ENCODE measurements at regions not wholly inside any gene's neighbourhood (a gene's known extent, or its start where the extent isn't known, plus 50 kb on each side); places are given as distances from the start of the nearest gene placed in this dataset.

DNA sequence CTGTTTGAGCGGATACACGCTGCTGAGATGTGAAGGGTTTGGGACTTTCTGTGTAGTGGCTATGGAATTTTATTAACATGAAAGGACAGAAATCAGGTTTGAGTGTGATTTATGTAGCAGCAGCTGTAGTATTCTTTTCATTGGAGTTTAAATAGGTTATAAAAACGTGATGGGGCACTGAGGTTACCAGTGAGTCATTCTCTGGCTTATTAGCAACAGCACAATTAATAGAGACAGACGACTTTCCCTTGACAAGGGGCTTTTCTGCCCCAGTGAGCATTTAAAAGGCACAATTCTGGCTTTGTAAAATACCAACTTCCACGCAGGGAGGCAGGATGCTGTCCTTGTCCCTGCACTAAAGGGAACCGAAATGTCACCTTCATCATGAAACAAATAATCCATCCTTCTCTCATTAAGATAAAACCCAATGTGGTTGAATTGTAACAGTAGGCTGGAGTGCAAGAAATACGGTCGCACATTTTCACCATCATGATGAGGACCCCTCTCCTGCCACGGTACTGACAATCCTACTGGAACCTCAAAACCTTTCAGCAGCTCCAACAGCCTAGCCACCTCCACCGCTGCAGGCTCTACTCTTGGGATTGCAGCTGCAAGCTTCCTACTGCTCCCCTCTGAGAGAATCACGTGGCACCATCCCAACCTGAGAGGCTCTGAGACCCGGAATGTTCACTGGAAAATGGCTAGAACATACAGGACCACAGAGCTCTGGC, 293.9 kb downstream of the IRX1 start:
- peak overlapping the region in 1 of 2 donors; percentile 40 for H3K27ac Mint-ChIP-seq
- no peak for ATAC-seq
- H3K4me3 Mint-ChIP-seq, result no peak overlapping the region
- H3K36me3 Mint-ChIP-seq, result no peaks in the 10 kb centered on the region
- H3K9me3 Mint-ChIP-seq, result peaks cover 2% of the 10 kb centered on the region
- H3K27me3 Mint-ChIP-seq, result no peaks in the 10 kb centered on the region
- peaks cover 12 to 53% of the 10 kb centered on the region in 2 donors for H3K4me1 Mint-ChIP-seq (ENCODE audit: low read depth in 2 of 2)
- DNase-seq (ENCODE audit: low spot score), result no peak

- Mint-ChIP-seq H3K9me3 (peaks cover 2% of the 10 kb centered on the region), H3K36me3 (no peaks in the 10 kb centered on the region), H3K27ac (peak overlapping the region in 1 of 2 donors; percentile 40), H3K4me3 (no peak overlapping the region), H3K27me3 (no peaks in the 10 kb centered on the region), H3K4me1 (ENCODE audit: low read depth in 2 of 2) (peaks cover 12 to 45% of the 10 kb centered on the region in 2 donors)
- DNase-seq (ENCODE audit: low spot score) (no peak), ATAC-seq (no peak)
Observed at GRCh38 chr5:3891113-3891512, 295.5 kb downstream of the IRX1 start.

DNA sequence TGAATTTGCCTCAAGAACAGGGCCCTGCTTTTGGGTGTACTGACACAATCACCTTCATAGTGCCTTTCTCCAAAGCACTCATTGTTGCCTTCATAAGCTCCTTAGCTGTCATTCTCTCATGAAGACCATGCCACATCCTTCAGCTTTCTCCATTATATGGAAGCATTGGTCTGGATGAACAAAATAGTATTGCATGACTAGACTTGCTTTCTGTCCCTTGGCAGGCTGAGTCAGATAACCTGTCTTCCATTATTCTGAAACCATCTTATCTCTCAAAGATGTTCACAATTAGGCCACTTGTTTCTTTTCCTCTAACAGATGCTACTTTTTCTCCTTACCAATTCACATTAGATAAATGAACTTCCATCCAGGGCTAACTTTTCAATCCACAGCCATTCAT, 297.9 kb downstream of the IRX1 start:
- Mint-ChIP-seq H3K9me3 (peaks cover 2% of the 10 kb centered on the region), H3K4me3 (no peak overlapping the region), H3K4me1 (ENCODE audit: low read depth in 2 of 2) (peaks cover 7 to 34% of the 10 kb centered on the region in 2 donors), H3K27ac (no peak overlapping the region), H3K36me3 (no peaks in the 10 kb centered on the region), H3K27me3 (no peaks in the 10 kb centered on the region)
- DNase-seq (ENCODE audit: low spot score), result no peak
- no peak for ATAC-seq

GRCh38 chr5:3893975-3894374, 298.3 kb downstream of the IRX1 start:
- no peak overlapping the region for H3K27ac Mint-ChIP-seq
- DNase-seq (ENCODE audit: low spot score) (no peak), ATAC-seq (no peak)
- H3K4me3 Mint-ChIP-seq, result no peak overlapping the region
- H3K9me3 Mint-ChIP-seq, result peaks cover 2% of the 10 kb centered on the region
- H3K27me3 Mint-ChIP-seq, result no peaks in the 10 kb centered on the region
- no peaks in the 10 kb centered on the region for H3K36me3 Mint-ChIP-seq
- peaks cover 7 to 32% of the 10 kb centered on the region in 2 donors for H3K4me1 Mint-ChIP-seq (ENCODE audit: low read depth in 2 of 2)

GRCh38 chr5:3896098-3896497, 300.5 kb downstream of the IRX1 start:
- H3K36me3 Mint-ChIP-seq, result no peaks in the 10 kb centered on the region
- peaks cover 0 to 2% of the 10 kb centered on the region in 2 donors for H3K27me3 Mint-ChIP-seq
- peaks cover 0 to 11% of the 10 kb centered on the region in 2 donors for H3K4me1 Mint-ChIP-seq (ENCODE audit: low read depth in 2 of 2)
- no peak for ATAC-seq
- H3K9me3 Mint-ChIP-seq, result peaks cover 2% of the 10 kb centered on the region
- no peak overlapping the region for H3K4me3 Mint-ChIP-seq
- DNase-seq (ENCODE audit: low spot score), result no peak
- no peak overlapping the region for H3K27ac Mint-ChIP-seq

DNA sequence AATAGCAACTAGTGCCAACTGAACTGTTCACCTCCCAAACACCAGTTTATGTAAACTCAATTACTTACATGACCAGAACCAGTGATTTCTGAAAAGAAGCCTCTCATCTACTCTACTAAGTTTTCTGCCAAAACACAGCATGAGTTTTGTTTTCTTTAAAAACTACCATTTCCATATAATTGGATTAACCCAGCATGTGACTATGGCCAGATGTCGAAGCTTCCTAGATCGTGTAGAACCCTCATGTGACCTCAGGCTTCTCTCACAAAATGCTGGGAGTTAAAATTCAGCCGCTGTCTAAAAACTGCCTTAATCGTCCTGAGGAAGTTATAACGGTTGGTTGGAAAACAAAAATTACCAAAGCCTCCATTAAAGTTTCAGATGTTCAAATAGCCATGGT, 303.5 kb downstream of the IRX1 start:
- Mint-ChIP-seq H3K9me3 (peaks cover 3% of the 10 kb centered on the region), H3K4me1 (ENCODE audit: low read depth in 2 of 2) (no peaks in the 10 kb centered on the region), H3K27ac (no peak overlapping the region), H3K36me3 (no peaks in the 10 kb centered on the region), H3K27me3 (peaks cover 0 to 2% of the 10 kb centered on the region in 2 donors), H3K4me3 (no peak overlapping the region)
- ATAC-seq, result no peak
- DNase-seq (ENCODE audit: low spot score), result no peak

DNA sequence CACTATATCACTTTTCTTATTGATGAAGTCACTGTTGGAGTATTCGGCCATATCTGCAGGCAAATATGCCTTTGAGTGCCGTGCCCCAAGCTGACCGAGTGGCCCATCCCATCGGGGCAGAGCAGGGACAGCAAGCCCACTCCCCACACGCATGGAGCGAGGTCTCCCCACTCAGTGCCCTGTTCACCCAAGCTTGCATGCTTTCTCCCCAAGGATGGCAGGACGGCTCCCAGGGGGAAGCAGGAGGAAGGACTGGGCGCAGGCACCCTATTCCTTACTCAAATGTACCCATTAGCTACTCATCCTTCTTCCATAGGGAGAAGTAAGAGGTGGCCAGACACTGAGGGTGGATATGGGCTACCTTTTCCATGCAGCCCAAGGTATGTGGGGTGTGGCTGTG, 309.0 kb downstream of the IRX1 start:
- Mint-ChIP-seq H3K27me3 (peaks cover 0 to 16% of the 10 kb centered on the region in 2 donors), H3K4me1 (ENCODE audit: low read depth in 2 of 2) (peaks cover 0 to 11% of the 10 kb centered on the region in 2 donors), H3K27ac (no peak overlapping the region), H3K36me3 (peaks cover 4% of the 10 kb centered on the region), H3K9me3 (peaks cover 3% of the 10 kb centered on the region), H3K4me3 (no peak overlapping the region)
- no peak for ATAC-seq
- no peak for DNase-seq (ENCODE audit: low spot score)

DNA sequence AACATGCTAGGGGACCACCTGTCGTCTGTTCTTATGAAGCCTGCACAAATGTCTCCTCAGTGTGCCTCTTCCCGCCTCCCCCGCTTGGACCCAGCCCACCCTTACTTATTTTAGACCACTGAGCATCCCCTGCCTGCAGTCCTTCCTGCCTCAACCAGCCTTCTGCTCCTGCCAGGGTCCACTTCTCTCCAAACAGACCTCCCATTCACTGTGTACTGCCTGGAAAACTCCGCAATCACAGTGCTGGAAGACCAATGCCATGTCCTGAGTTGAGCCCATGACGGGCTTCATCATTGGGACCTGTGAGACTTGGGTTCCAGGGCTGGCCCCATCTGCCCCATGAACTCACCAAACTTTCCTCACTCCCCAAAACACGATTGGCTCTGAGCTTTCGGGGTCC, 309.4 kb downstream of the IRX1 start:
- ATAC-seq, result no peak
- Mint-ChIP-seq H3K36me3 (peaks cover 4% of the 10 kb centered on the region), H3K4me1 (ENCODE audit: low read depth in 2 of 2) (peaks cover 0 to 12% of the 10 kb centered on the region in 2 donors), H3K4me3 (no peak overlapping the region), H3K9me3 (peaks cover 3% of the 10 kb centered on the region), H3K27ac (no peak overlapping the region), H3K27me3 (peaks cover 0 to 16% of the 10 kb centered on the region in 2 donors)
- DNase-seq (ENCODE audit: low spot score), result no peak

DNA sequence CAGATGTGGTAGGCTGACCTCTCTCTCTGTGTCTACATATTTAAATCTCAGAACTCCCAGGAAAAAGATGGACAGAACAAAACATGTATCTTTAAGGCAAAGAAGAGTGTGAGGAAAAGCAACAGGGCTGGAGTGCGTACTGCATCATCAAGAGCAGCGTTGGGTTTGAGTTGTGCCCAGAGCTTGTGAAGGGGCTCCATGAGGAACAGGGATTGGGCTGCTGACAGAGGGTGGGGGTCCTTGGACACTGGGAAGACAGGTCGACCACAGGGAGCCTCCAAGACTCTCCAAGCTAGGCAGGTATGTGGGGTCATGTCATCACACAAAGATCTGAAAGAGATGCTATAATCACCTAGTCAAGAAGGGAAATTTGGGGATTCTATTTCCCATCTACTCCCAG, 309.9 kb downstream of the IRX1 start:
- no peak overlapping the region for H3K27ac Mint-ChIP-seq
- peaks cover 4% of the 10 kb centered on the region for H3K36me3 Mint-ChIP-seq
- DNase-seq (ENCODE audit: low spot score), result no peak
- peaks cover 0 to 12% of the 10 kb centered on the region in 2 donors for H3K4me1 Mint-ChIP-seq (ENCODE audit: low read depth in 2 of 2)
- peaks cover 0 to 16% of the 10 kb centered on the region in 2 donors for H3K27me3 Mint-ChIP-seq
- peaks cover 3% of the 10 kb centered on the region for H3K9me3 Mint-ChIP-seq
- H3K4me3 Mint-ChIP-seq, result no peak overlapping the region
- no peak for ATAC-seq

- H3K4me3 Mint-ChIP-seq, result no peak overlapping the region
- ATAC-seq (no peak), DNase-seq (ENCODE audit: low spot score) (no peak)
- H3K27me3 Mint-ChIP-seq, result peaks cover 0 to 13% of the 10 kb centered on the region in 2 donors
- H3K4me1 Mint-ChIP-seq (ENCODE audit: low read depth in 2 of 2), result peaks cover 0 to 25% of the 10 kb centered on the region in 2 donors
- no peak overlapping the region for H3K27ac Mint-ChIP-seq
- H3K9me3 Mint-ChIP-seq, result no peaks in the 10 kb centered on the region
- H3K36me3 Mint-ChIP-seq, result peaks cover 4% of the 10 kb centered on the region
Observed at GRCh38 chr5:3911111-3911510, 315.5 kb downstream of the IRX1 start.

DNA sequence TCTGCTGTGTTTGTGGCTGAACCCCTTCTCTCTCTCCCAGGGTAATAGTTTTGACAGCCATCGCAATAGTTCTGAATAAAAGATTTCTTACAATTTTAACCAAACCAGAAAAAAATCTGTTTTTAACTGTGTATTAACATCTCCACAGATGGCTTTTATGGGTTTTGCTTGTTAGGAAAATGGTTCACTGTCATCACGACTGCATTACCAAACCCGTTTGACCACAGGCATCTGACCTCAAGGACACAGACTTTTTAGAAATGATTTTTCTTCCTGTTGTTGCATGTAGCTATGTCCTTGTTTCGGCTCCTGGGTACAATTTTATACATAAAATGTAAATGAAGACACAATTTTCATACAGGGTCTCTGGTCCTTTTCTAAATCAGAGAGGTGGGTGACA, 316.1 kb downstream of the IRX1 start:
- H3K4me3 Mint-ChIP-seq, result peak overlapping the region; percentile 8
- H3K9me3 Mint-ChIP-seq, result no peaks in the 10 kb centered on the region
- no peak overlapping the region for H3K27ac Mint-ChIP-seq
- H3K36me3 Mint-ChIP-seq, result peaks cover 4% of the 10 kb centered on the region
- H3K27me3 Mint-ChIP-seq, result peaks cover 0 to 9% of the 10 kb centered on the region in 2 donors
- H3K4me1 Mint-ChIP-seq (ENCODE audit: low read depth in 2 of 2), result peaks cover 0 to 25% of the 10 kb centered on the region in 2 donors
- ATAC-seq, result no peak
- DNase-seq (ENCODE audit: low spot score), result no peak

- Mint-ChIP-seq H3K36me3 (peaks cover 11% of the 10 kb centered on the region), H3K27me3 (peaks cover 0 to 9% of the 10 kb centered on the region in 2 donors), H3K4me3 (no peak overlapping the region), H3K9me3 (no peaks in the 10 kb centered on the region), H3K4me1 (ENCODE audit: low read depth in 2 of 2) (peaks cover 0 to 25% of the 10 kb centered on the region in 2 donors), H3K27ac (no peak overlapping the region)
- ATAC-seq, result peak in 1 of 2 donors; percentile 52
- no peak for DNase-seq (ENCODE audit: low spot score)
Observed at GRCh38 chr5:3912790-3913189, 317.2 kb downstream of the IRX1 start.

- Mint-ChIP-seq H3K27me3 (peaks cover 0 to 9% of the 10 kb centered on the region in 2 donors), H3K27ac (no peak overlapping the region)
Observed at GRCh38 chr5:3913279-3913678, 317.6 kb downstream of the IRX1 start.

GRCh38 chr5:3925022-3925421, 329.4 kb downstream of the IRX1 start:
- DNase-seq (ENCODE audit: low spot score) (no peak), ATAC-seq (no peak)
- no peak overlapping the region for H3K4me3 Mint-ChIP-seq
- peaks cover 10% of the 10 kb centered on the region for H3K36me3 Mint-ChIP-seq
- H3K9me3 Mint-ChIP-seq, result peaks cover 7% of the 10 kb centered on the region
- H3K27ac Mint-ChIP-seq, result no peak overlapping the region
- H3K27me3 Mint-ChIP-seq, result peaks cover 0 to 4% of the 10 kb centered on the region in 2 donors
- no peaks in the 10 kb centered on the region for H3K4me1 Mint-ChIP-seq (ENCODE audit: low read depth in 2 of 2)

More at GRCh38 chr5:3913279-3913678, 317.6 kb downstream of the IRX1 start:
- DNase-seq (ENCODE audit: low spot score), result no peak
- Mint-ChIP-seq H3K9me3 (no peaks in the 10 kb centered on the region), H3K4me3 (no peak overlapping the region), H3K4me1 (ENCODE audit: low read depth in 2 of 2) (peaks cover 0 to 23% of the 10 kb centered on the region in 2 donors), H3K36me3 (peaks cover 11% of the 10 kb centered on the region)
- ATAC-seq, result no peak
